SK-N-SH (cell line): ENCODE measurements at regions not wholly inside any gene's neighbourhood (a gene's known extent, or its start where the extent isn't known, plus 50 kb on each side); places are given as distances from the start of the nearest gene placed in this dataset.

Experiments used
- CTCF ChIA-PET: fragments of 300-600, 350-600 bp; formaldehyde crosslinking; extraction: SDS; loops from one replicate; lab custom pipeline; 2021; lab: Yijun Ruan, JAX
- POLR2A ChIA-PET: fragments of 350-600 bp; sonication (Branson Sonifier 250); formaldehyde crosslinking; extraction: SDS; loops from one replicate; lab custom pipeline; 2020; ENCODE audit warnings: antibody characterized with exemption, inconsistent platforms; lab: Yijun Ruan, JAX
- DNase-seq: peaks from one replicate; pipeline ENCODE4 v3.0.0; 2012
- H2AFZ ChIP-seq: fragments of 200-600 bp; sonication (generic); 2 replicates; pipeline ENCODE4 v1.8.1; 2016; ENCODE audit warnings: antibody characterized with exemption, mild to moderate bottlenecking, low read depth
- H3F3A ChIP-seq: fragments of 200-600 bp; sonication (generic); replicated peaks from 2 replicates; pipeline ENCODE3; 2016; ENCODE audit warnings: antibody characterized with exemption, mild to moderate bottlenecking; ENCODE audit not compliant: insufficient read depth
- H3K27ac ChIP-seq, 2 experiments: fragments of 200-500 bp in 1 of 2; fragments of 200-600 bp in 1 of 2; sonication (Bioruptor generic) in 1 of 2; sonication (generic), shearing (Covaris generic) in 1 of 2; 2 replicates each; pipeline versions ENCODE4 v1.5.1 to v1.6.1; 2014 to 2016; ENCODE audit warnings: low read depth in 2 of 2, inconsistent platforms in 1 of 2, low read length in 1 of 2, mild to moderate bottlenecking in 1 of 2, mixed read lengths in 1 of 2
- H3K27me3 ChIP-seq: fragments of 200-600 bp; sonication (generic), shearing (Covaris generic); 2 replicates; pipeline ENCODE4 v1.6.1; 2016; ENCODE audit warnings: mixed run types; ENCODE audit not compliant: insufficient read depth
- H3K36me3 ChIP-seq, 2 experiments: fragments of 200-500 bp in 1 of 2; fragments of 200-600 bp in 1 of 2; sonication (Bioruptor generic) in 1 of 2; sonication (generic) in 1 of 2; replicated peaks in 1 of 2; 2 replicates each; pipeline versions ENCODE3 to v1.5.1; 2014 to 2016; ENCODE audit warnings: low read length in 1 of 2, mild to moderate bottlenecking in 1 of 2; ENCODE audit not compliant: insufficient read depth in 2 of 2, control insufficient read depth in 1 of 2
- H3K4me1 ChIP-seq, 2 experiments: fragments of 200-500 bp in 1 of 2; fragments of 200-600 bp in 1 of 2; sonication (Bioruptor generic) in 1 of 2; sonication (generic), shearing (Covaris generic) in 1 of 2; 2 replicates each; pipeline versions ENCODE4 v1.5.1 to v1.6.1; 2014 to 2016; ENCODE audit warnings: low read depth in 1 of 2, low read length in 1 of 2, mixed run types in 1 of 2; ENCODE audit not compliant: insufficient read depth in 2 of 2, control insufficient read depth in 1 of 2
- H3K4me2 ChIP-seq: fragments of 200-600 bp; sonication (generic), shearing (Covaris generic); 2 replicates; pipeline ENCODE4 v1.6.1; 2017; ENCODE audit warnings: mixed run types
- H3K4me3 ChIP-seq, 2 experiments: fragments of 200-500 bp in 1 of 2; fragments of 200-600 bp in 1 of 2; sonication (Bioruptor generic) in 1 of 2; sonication (generic), shearing (Covaris generic) in 1 of 2; 2 replicates each; pipeline versions ENCODE4 v1.5.1 to v1.8.1; 2014 to 2016; ENCODE audit warnings: low read depth in 2 of 2, inconsistent platforms in 1 of 2, low read length in 1 of 2, mild to moderate bottlenecking in 1 of 2, mixed read lengths in 1 of 2, moderate library complexity in 1 of 2
- H3K79me2 ChIP-seq: fragments of 200-600 bp; sonication (generic); 2 replicates; pipeline ENCODE4 v1.8.1; 2017; ENCODE audit warnings: mild to moderate bottlenecking; ENCODE audit not compliant: insufficient read depth
- H3K9ac ChIP-seq: fragments of 200-600 bp; sonication (generic); 2 replicates; pipeline ENCODE4 v1.6.1; 2017; ENCODE audit warnings: mixed run types
- H3K9me2 ChIP-seq: fragments of 200-600 bp; sonication (generic); 2 replicates; pipeline ENCODE4 v1.6.1; 2017; ENCODE audit warnings: mixed run types
- H3K9me3 ChIP-seq: fragments of 200-600 bp; sonication (generic); 2 replicates; pipeline ENCODE4 v1.6.1; 2017; ENCODE audit warnings: mixed run types, mild to moderate bottlenecking, moderate library complexity
- H4K20me1 ChIP-seq: fragments of 200-600 bp; sonication (generic); 2 replicates; pipeline ENCODE4 v1.6.1; 2017; ENCODE audit warnings: mild to moderate bottlenecking, mixed run types; ENCODE audit not compliant: insufficient read depth
- ELF1 ChIP-seq: IDR thresholded peaks from 2 replicates; pipeline ENCODE4 v1.4.0; 2012
- EP300 ChIP-seq, 2 experiments: IDR thresholded peaks; 2 replicates each; pipeline versions ENCODE4 v1.4.0 to v1.6.1; 2012; ENCODE audit warnings: borderline replicate concordance in 1 of 2, low read depth in 1 of 2, low read length in 1 of 2
- EZH2phosphoT487 ChIP-seq: fragments of 200-600 bp; sonication (generic); IDR thresholded peaks from 2 replicates; pipeline ENCODE4 v1.6.1; 2017; ENCODE audit warnings: low read depth, mixed run types, mild to moderate bottlenecking, antibody characterized with exemption, moderate library complexity, borderline replicate concordance
- FOXJ3 ChIP-seq: sonication (generic); formaldehyde crosslinking; IDR thresholded peaks from 2 replicates; pipeline ENCODE4 v1.5.1; 2020; ENCODE audit warnings: mild to moderate bottlenecking, missing genetic modification reagents
- FOXM1 ChIP-seq: IDR thresholded peaks from 2 replicates; pipeline ENCODE4 v1.4.0; 2012; ENCODE audit warnings: low read depth, mild to moderate bottlenecking
- GABPA ChIP-seq: IDR thresholded peaks from 2 replicates; pipeline ENCODE4 v1.4.0; 2012; ENCODE audit warnings: low read depth, mild to moderate bottlenecking
- GATA2 ChIP-seq: sonication (generic); formaldehyde crosslinking; IDR thresholded peaks from 2 replicates; pipeline ENCODE4 v1.5.0; 2020; ENCODE audit warnings: mild to moderate bottlenecking, missing genetic modification reagents
- MEF2A ChIP-seq: IDR thresholded peaks from 2 replicates; pipeline ENCODE4 v1.4.0; 2012; ENCODE audit warnings: low read depth, borderline replicate concordance
- MXI1 ChIP-seq: IDR thresholded peaks from 2 replicates; pipeline ENCODE4 v1.6.1; 2012; ENCODE audit warnings: mild to moderate bottlenecking, low read depth, low read length, improper control_type of control experiment
- NFIC ChIP-seq: IDR thresholded peaks from 2 replicates; pipeline ENCODE4 v1.4.0; 2012; ENCODE audit warnings: borderline replicate concordance
- POLR2AphosphoS5 ChIP-seq: IDR thresholded peaks from 2 replicates; pipeline ENCODE4 v1.6.1; 2012; ENCODE audit warnings: low read depth, low read length
- RAD21 ChIP-seq: IDR thresholded peaks from 2 replicates; pipeline ENCODE4 v1.6.1; 2012; ENCODE audit warnings: mild to moderate bottlenecking, low read length
- RCOR1 ChIP-seq: fragments of 150-350 bp; IDR thresholded peaks from 2 replicates; pipeline ENCODE4 v1.6.1; 2017; ENCODE audit warnings: antibody characterized with exemption, low read length
- RFX5 ChIP-seq: IDR thresholded peaks from 2 replicates; pipeline ENCODE4 v1.6.1; 2012; ENCODE audit warnings: mild to moderate bottlenecking, improper control_type of control experiment, low read length
- TCF12 ChIP-seq: IDR thresholded peaks from 2 replicates; pipeline ENCODE4 v1.4.0; 2012
- YY1 ChIP-seq: IDR thresholded peaks from 2 replicates; pipeline ENCODE4 v1.4.0; 2012; ENCODE audit warnings: low read depth, mild to moderate bottlenecking
- WGBS: methylation state at CpG from one replicate; pipeline ENCODE4 v1.1.6; 2017; ENCODE audit warnings: low lambda C conversion rate; 5-methylcytosine and 5-hydroxymethylcytosine counted together
- TF ChIP-seq, protein P1 (sequence below): fragments of 150-350 bp; IDR thresholded peaks from 2 replicates; pipeline ENCODE4 v1.6.1; 2016; ENCODE audit warnings: mild to moderate bottlenecking, low read depth, low read length
- TF ChIP-seq, protein P2 (sequence below): IDR thresholded peaks from 2 replicates; pipeline ENCODE4 v1.4.0; 2012; ENCODE audit warnings: low read depth
- TF ChIP-seq, protein P3 (sequence below): IDR thresholded peaks from 2 replicates; pipeline ENCODE4 v1.4.0; 2012; ENCODE audit warnings: low read depth, borderline replicate concordance
- TF ChIP-seq, protein P4 (sequence below): fragments of 200-600 bp; sonication (generic); IDR thresholded peaks from 2 replicates; pipeline ENCODE4 v1.6.1; 2017; ENCODE audit warnings: antibody characterized with exemption, mild to moderate bottlenecking, moderate library complexity

DNA sequence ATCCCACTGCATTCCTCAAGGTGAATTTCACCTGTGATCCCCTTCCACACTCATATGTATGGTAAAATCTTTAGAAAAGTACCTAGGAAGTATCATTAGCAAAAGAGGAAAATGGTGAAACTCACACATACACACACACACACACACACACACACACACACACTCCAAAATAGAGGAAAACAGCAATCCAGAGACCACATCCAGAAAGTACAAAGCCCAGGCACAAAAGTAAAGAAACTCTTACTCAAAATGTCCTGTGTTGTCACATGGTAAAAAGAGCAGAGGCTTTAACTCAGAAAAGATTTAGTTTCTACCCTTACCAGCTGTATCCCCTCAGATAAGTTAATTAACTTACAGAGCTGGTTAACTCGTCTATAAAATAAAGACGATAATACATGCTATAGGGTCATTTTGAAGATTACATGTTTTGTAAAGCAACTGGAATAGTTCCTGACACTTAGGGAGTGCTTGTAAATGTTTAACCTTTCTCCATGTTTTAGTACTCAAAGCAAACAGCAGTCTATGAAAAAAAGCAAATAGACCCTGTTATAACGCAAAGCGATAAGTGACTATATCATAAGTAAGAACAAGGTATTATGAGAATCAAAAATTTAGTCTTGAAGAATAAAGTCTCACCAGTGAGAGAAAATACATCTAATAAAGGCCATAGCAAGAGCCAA is 360.0 kb upstream of the LRATD1 start:
- CTCF ChIA-PET, result no interaction called here
- 38% methylated on average over 4 of the region's 4 CpGs for WGBS

DNA sequence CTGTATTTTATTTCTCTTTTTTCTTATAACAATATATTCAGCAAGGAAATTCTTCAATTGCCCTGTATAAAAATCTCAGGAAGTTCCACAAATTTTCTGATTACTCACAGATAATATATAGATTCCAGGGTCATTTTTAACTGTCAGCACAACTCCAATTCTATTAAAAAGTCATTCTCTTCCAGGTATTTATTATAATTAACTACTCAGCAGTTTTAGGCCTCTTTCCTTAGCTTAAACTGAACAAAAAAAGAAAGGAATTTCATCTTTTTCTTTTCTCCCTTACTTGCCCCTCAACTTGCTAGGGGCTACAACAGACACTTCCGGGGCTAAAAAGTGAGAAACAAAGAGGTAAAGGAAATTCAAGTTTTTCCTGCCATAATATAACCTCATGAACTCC is 358.9 kb upstream of the LRATD1 start:
- no peaks in the 10 kb centered on the region for H3K4me1 ChIP-seq
- ChIA-PET CTCF (no interaction called here), POLR2A (no interaction called here)
- 8% methylated on average over 1 of the region's 1 CpG for WGBS
- H3K9me2 ChIP-seq, result no peaks in the 10 kb centered on the region
- H3K79me2 ChIP-seq, result no peaks in the 10 kb centered on the region
- H3K4me3 ChIP-seq, result no peak overlapping the region
- H3K9me3 ChIP-seq, result no peaks in the 10 kb centered on the region
- H3K4me2 ChIP-seq, result no peak overlapping the region
- no peak for TF ChIP-seq YY1
- TF ChIP-seq, all 33 proteins: peak for 0
- no peaks in the 10 kb centered on the region for H3F3A ChIP-seq
- H2AFZ ChIP-seq, result no peak overlapping the region
- DNase-seq, result no peak
- no peaks in the 10 kb centered on the region for H3K36me3 ChIP-seq
- no peak overlapping the region for H3K27ac ChIP-seq
- no peaks in the 10 kb centered on the region for H4K20me1 ChIP-seq
- no peaks in the 10 kb centered on the region for H3K27me3 ChIP-seq
- no peak overlapping the region for H3K9ac ChIP-seq

More for the DNA sequence above, 360.0 kb upstream of the LRATD1 start:
- Histone ChIP-seq H3K4me2 (no peak overlapping the region), H3K27me3 (no peaks in the 10 kb centered on the region), H3K4me3 (no peak overlapping the region), H3F3A (no peaks in the 10 kb centered on the region), H3K79me2 (no peaks in the 10 kb centered on the region), H3K9me2 (no peaks in the 10 kb centered on the region), H4K20me1 (no peaks in the 10 kb centered on the region), H2AFZ (no peak overlapping the region), H3K9me3 (no peaks in the 10 kb centered on the region), H3K36me3 (no peaks in the 10 kb centered on the region), H3K4me1 (no peaks in the 10 kb centered on the region), H3K27ac (no peak overlapping the region), H3K9ac (no peak overlapping the region)
- POLR2A ChIA-PET, result no interaction called here
- no peak for DNase-seq
- no peak for TF ChIP-seq MEF2A
- no peak for TF ChIP-seq FOXM1

DNA sequence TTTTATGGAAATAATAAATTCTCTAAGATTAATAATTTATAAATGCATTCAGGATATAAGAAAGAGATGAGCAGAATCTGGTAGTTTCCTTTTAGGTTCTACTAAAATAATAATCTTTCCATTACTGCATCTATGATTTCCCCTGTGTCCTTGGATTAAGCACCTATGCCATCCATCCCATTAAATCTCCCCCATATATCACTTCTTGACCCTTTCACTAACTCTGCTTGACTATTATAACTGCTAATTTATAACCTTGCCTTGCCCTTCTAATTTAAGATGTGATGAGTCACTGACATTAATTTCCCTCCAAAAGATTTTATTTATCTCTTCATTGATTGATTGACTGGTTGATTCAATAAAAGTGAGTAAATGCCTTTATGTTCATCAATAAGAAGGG is 348.3 kb upstream of the LRATD1 start:
- Histone ChIP-seq H3K27ac (no peak overlapping the region), H4K20me1 (no peaks in the 10 kb centered on the region), H3F3A (no peaks in the 10 kb centered on the region), H3K4me2 (no peak overlapping the region), H3K9me2 (no peaks in the 10 kb centered on the region), H3K79me2 (no peaks in the 10 kb centered on the region), H2AFZ (no peak overlapping the region), H3K4me3 (no peak overlapping the region), H3K9ac (no peak overlapping the region), H3K36me3 (no peaks in the 10 kb centered on the region), H3K9me3 (no peaks in the 10 kb centered on the region), H3K27me3 (no peaks in the 10 kb centered on the region), H3K4me1 (no peaks in the 10 kb centered on the region)
- no peak for DNase-seq
- CTCF ChIA-PET, result no interaction called here
- POLR2A ChIA-PET, result no interaction called here
- TF ChIP-seq MXI1 (no peak), GATA2 (CRISPR knock-in tag) (no peak), RFX5 (no peak), FOXJ3 (CRISPR knock-in tag) (no peak), FOXM1 (no peak), RCOR1 (no peak), NFIC (no peak), GABPA (no peak), ELF1 (no peak), POLR2AphosphoS5 (no peak), EP300 (IDR thresholded peaks at IDR 0.05; ENCODE audit: borderline replicate concordance in 1 of 2, low read depth in 1 of 2, low read length in 1 of 2) (no peak), EZH2phosphoT487 (no peak), RAD21 (no peak), TCF12 (no peak)
- TF ChIP-seq, protein P1, sequence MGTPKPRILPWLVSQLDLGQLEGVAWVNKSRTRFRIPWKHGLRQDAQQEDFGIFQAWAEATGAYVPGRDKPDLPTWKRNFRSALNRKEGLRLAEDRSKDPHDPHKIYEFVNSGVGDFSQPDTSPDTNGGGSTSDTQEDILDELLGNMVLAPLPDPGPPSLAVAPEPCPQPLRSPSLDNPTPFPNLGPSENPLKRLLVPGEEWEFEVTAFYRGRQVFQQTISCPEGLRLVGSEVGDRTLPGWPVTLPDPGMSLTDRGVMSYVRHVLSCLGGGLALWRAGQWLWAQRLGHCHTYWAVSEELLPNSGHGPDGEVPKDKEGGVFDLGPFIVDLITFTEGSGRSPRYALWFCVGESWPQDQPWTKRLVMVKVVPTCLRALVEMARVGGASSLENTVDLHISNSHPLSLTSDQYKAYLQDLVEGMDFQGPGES, result no peak
- TF ChIP-seq, protein P2, sequence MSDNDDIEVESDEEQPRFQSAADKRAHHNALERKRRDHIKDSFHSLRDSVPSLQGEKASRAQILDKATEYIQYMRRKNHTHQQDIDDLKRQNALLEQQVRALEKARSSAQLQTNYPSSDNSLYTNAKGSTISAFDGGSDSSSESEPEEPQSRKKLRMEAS, result no peak
- TF ChIP-seq, protein P3, sequence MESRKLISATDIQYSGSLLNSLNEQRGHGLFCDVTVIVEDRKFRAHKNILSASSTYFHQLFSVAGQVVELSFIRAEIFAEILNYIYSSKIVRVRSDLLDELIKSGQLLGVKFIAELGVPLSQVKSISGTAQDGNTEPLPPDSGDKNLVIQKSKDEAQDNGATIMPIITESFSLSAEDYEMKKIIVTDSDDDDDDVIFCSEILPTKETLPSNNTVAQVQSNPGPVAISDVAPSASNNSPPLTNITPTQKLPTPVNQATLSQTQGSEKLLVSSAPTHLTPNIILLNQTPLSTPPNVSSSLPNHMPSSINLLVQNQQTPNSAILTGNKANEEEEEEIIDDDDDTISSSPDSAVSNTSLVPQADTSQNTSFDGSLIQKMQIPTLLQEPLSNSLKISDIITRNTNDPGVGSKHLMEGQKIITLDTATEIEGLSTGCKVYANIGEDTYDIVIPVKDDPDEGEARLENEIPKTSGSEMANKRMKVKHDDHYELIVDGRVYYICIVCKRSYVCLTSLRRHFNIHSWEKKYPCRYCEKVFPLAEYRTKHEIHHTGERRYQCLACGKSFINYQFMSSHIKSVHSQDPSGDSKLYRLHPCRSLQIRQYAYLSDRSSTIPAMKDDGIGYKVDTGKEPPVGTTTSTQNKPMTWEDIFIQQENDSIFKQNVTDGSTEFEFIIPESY, result no peak
- TF ChIP-seq, protein P4, sequence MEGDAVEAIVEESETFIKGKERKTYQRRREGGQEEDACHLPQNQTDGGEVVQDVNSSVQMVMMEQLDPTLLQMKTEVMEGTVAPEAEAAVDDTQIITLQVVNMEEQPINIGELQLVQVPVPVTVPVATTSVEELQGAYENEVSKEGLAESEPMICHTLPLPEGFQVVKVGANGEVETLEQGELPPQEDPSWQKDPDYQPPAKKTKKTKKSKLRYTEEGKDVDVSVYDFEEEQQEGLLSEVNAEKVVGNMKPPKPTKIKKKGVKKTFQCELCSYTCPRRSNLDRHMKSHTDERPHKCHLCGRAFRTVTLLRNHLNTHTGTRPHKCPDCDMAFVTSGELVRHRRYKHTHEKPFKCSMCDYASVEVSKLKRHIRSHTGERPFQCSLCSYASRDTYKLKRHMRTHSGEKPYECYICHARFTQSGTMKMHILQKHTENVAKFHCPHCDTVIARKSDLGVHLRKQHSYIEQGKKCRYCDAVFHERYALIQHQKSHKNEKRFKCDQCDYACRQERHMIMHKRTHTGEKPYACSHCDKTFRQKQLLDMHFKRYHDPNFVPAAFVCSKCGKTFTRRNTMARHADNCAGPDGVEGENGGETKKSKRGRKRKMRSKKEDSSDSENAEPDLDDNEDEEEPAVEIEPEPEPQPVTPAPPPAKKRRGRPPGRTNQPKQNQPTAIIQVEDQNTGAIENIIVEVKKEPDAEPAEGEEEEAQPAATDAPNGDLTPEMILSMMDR, result no peak
